ENCODE measurements at regions not wholly inside any gene's neighbourhood (a gene's known extent, or its start where the extent isn't known, plus 50 kb on each side); places are given as distances from the start of the nearest gene placed in this dataset.

- no peak for TF ChIP-seq CTCF (IDR thresholded peaks at IDR 0.05)
- no peak for TF ChIP-seq POLR2A (IDR thresholded peaks at IDR 0.05)
Measured at GRCh38 chr3:5929027-5929426, 741.5 kb downstream of the EDEM1 start.
